Testis (tissue), 2 donors: ENCODE measurements at regions not wholly inside any gene's neighbourhood (a gene's known extent, or its start where the extent isn't known, plus 50 kb on each side); places are given as distances from the start of the nearest gene placed in this dataset.

Experiments
- POLR2A ChIP-seq: fragments of 450-650 bp; IDR thresholded peaks from one replicate; pipeline ENCODE4 v1.6.1; 2017; ENCODE audit warnings: antibody characterized with exemption, mild to moderate bottlenecking, moderate library complexity
- TF ChIP-seq, protein P1 (sequence below), 3 experiments: fragments of 450-650 bp in 2 of 3; fragments of 200-600 bp in 1 of 3; sonication (generic) in 1 of 3; IDR thresholded peaks; one replicate each; pipeline ENCODE4 v1.5.1; 2016 to 2019; ENCODE audit warnings: antibody characterized with exemption in 3 of 3, mild to moderate bottlenecking in 2 of 3, moderate library complexity in 1 of 3

DNA sequence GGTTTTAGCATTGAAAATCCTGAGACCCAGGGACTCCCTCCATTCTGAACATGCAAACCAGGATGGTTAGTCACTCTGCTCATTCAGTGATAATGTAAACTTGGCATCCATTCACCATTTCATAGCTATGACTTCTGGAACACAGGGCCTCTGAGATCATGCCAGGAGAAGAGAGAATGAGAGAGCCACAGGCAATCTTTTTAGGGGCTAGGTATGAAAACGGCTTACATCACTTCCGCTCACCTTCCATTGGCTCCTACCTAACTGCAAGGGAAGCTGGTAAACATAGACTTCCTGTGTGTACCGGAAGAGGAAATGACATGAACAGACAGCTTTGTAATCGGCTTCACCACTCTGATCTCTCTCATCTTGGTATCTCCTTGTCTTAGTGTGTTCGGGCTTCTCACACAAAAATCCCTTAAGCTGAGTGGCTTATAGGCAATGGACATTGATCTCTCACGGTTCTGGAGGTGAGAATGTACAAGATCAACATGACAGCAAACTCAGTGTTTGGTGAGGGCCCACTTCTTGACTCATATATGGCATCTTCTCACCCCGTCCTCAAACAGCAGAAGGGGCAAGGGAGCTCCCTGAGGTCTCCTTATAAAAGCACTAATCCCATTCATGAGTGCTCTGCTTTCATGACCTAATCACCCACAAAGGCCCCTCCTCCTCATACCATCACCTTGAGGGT lies 465.9 kb upstream of the TBX3 start:
- TF ChIP-seq POLR2A = no peak
- TF ChIP-seq, protein P1, sequence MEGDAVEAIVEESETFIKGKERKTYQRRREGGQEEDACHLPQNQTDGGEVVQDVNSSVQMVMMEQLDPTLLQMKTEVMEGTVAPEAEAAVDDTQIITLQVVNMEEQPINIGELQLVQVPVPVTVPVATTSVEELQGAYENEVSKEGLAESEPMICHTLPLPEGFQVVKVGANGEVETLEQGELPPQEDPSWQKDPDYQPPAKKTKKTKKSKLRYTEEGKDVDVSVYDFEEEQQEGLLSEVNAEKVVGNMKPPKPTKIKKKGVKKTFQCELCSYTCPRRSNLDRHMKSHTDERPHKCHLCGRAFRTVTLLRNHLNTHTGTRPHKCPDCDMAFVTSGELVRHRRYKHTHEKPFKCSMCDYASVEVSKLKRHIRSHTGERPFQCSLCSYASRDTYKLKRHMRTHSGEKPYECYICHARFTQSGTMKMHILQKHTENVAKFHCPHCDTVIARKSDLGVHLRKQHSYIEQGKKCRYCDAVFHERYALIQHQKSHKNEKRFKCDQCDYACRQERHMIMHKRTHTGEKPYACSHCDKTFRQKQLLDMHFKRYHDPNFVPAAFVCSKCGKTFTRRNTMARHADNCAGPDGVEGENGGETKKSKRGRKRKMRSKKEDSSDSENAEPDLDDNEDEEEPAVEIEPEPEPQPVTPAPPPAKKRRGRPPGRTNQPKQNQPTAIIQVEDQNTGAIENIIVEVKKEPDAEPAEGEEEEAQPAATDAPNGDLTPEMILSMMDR (IDR thresholded peaks at IDR 0.05) = no peak
